ENCODE measurements at regions not wholly inside any gene's neighbourhood (a gene's known extent, or its start where the extent isn't known, plus 50 kb on each side); places are given as distances from the start of the nearest gene placed in this dataset.

DNA sequence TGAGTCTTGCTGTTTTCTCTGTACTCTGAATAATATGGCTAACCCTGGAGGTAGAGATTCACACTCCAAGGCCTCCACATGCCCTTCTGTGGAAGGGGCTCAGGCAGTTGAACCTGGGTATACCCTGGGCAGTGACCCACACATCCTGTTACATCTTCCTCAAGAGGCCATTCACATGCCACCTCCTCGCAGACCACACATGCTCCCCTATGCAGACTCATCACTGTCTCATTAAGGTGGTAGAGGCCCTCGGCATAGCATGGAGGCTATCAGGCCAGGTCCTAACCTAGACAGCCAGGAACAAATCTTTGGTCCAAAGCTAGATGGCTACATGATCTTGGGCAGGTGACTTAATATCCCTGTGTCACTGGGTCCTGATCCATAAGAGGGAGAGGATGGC is 363.9 kb upstream of the ZNF507 start:
- DNase-seq (ENCODE audit: extremely low read depth, insufficient read length): no peak
- TF ChIP-seq, protein P1, sequence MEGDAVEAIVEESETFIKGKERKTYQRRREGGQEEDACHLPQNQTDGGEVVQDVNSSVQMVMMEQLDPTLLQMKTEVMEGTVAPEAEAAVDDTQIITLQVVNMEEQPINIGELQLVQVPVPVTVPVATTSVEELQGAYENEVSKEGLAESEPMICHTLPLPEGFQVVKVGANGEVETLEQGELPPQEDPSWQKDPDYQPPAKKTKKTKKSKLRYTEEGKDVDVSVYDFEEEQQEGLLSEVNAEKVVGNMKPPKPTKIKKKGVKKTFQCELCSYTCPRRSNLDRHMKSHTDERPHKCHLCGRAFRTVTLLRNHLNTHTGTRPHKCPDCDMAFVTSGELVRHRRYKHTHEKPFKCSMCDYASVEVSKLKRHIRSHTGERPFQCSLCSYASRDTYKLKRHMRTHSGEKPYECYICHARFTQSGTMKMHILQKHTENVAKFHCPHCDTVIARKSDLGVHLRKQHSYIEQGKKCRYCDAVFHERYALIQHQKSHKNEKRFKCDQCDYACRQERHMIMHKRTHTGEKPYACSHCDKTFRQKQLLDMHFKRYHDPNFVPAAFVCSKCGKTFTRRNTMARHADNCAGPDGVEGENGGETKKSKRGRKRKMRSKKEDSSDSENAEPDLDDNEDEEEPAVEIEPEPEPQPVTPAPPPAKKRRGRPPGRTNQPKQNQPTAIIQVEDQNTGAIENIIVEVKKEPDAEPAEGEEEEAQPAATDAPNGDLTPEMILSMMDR (IDR thresholded peaks at IDR 0.05; ENCODE audit: insufficient read depth, low read length, poor library complexity, severe bottlenecking): no peak
- no peak overlapping the region for H3K4me3 ChIP-seq (replicated peaks; ENCODE audit: low read depth, low read length)
- H3K36me3 ChIP-seq (ENCODE audit: control insufficient read depth, insufficient read depth, low read length): no peaks in the 10 kb centered on the region
- H3K27me3 ChIP-seq (replicated peaks; ENCODE audit: control insufficient read depth, insufficient read depth, low read length): no peaks in the 10 kb centered on the region

DNA sequence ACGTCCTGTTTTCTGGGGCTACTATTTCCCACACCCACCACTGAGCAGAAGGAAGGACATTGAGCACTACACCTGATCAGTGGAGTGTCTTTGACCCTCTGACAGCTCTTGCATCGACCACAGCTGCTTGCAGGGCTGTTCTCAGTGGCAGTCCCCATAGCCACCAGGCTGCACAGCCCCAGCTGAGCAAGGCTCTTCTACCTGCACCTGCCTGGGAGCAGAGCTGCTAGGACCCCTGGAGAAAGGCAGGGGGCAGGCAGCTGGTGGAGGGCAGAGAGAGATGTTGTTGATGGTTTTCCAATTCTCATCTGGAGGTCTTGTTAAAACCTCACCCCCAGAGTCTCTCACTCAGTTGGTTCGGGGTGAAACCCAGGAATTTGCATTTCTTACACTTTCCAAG is 361.8 kb upstream of the ZNF507 start:
- Histone ChIP-seq H3K36me3 (ENCODE audit: control insufficient read depth, insufficient read depth, low read length) (no peaks in the 10 kb centered on the region), H3K4me3 (replicated peaks; ENCODE audit: low read depth, low read length) (no peak overlapping the region), H3K27me3 (replicated peaks; ENCODE audit: control insufficient read depth, insufficient read depth, low read length) (no peaks in the 10 kb centered on the region)
- DNase-seq (ENCODE audit: extremely low read depth, insufficient read length): no peak
- TF ChIP-seq, protein P1 (IDR thresholded peaks at IDR 0.05; ENCODE audit: insufficient read depth, low read length, poor library complexity, severe bottlenecking): no peak

DNA sequence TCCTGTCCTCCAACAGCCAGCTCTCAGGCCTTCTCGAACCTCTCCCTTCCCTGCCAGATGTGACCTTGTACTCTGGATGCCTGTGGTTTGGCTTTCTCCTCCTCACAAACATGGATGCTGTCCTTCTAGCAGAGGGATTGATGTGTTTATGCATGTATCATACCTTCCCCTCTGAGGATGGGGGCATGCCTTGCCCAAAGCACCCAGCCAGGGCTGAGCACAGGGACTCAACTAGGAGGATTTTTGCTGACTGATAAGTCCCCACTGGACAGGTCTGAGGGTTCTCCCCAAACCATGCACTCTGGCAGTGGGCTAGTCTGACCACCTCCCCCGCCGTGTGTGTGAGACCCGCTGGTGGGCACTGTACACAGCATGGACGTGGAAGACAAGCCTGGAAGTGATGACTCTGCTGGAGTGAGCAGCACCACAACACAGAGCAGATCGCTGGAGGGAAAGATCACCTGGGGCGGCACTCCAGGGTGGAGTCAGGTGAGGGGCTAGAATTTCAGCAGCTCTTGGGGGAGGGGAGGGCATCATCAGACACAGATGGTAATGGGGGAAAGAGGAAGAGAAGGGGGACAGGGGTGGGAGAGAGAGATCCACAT is 360.3 kb upstream of the ZNF507 start:
- Histone ChIP-seq H3K4me3 (replicated peaks; ENCODE audit: low read depth, low read length) (no peak overlapping the region), H3K27me3 (replicated peaks; ENCODE audit: control insufficient read depth, insufficient read depth, low read length) (no peaks in the 10 kb centered on the region), H3K36me3 (ENCODE audit: control insufficient read depth, insufficient read depth, low read length) (no peaks in the 10 kb centered on the region)
- DNase-seq (ENCODE audit: extremely low read depth, insufficient read length): no peak
- TF ChIP-seq, protein P1 (IDR thresholded peaks at IDR 0.05; ENCODE audit: insufficient read depth, low read length, poor library complexity, severe bottlenecking): no peak

DNA sequence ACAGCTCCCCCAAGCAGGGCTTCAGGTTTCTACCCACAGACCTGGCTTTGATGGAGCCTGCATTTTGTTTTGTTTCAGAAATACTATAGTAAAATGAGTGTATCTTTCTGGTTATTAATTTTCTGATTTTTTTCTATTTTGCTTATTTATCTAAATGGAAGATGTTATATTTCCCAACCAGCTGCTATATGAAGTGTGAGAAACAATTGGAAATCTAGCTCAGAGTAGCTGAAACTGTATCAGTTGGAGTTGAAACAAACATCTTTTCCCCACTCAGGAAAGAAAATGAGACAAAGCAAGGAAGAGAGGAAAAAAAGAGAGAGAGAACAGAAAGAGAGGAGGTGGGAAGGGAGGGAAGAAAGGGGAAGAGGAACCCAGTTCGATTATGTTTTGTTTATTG is 358.5 kb upstream of the ZNF507 start:
- Histone ChIP-seq H3K27me3 (replicated peaks; ENCODE audit: control insufficient read depth, insufficient read depth, low read length) (no peaks in the 10 kb centered on the region), H3K36me3 (ENCODE audit: control insufficient read depth, insufficient read depth, low read length) (no peaks in the 10 kb centered on the region), H3K4me3 (replicated peaks; ENCODE audit: low read depth, low read length) (no peak overlapping the region)
- no peak for DNase-seq (ENCODE audit: extremely low read depth, insufficient read length)
- TF ChIP-seq, protein P1 (IDR thresholded peaks at IDR 0.05; ENCODE audit: insufficient read depth, low read length, poor library complexity, severe bottlenecking): no peak

DNA sequence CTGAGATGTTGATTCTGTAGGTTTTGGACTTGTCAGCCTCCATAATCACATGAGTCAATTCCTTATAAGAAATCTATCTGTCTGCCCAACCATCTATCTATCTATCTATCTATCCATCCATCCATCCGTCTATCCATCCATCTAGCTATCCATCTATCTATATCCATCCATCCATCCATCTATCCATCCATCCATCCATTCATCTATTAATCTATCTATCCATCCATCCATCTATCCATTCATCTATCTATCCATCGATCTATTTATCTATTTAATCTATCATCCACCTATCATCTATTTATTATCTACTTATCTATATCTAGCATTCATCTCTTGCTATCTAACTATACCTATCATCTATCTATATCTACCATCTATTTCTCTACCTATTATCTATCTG is 357.2 kb upstream of the ZNF507 start:
- TF ChIP-seq, protein P1 (IDR thresholded peaks at IDR 0.05; ENCODE audit: insufficient read depth, low read length, poor library complexity, severe bottlenecking): no peak
- no peaks in the 10 kb centered on the region for H3K27me3 ChIP-seq (replicated peaks; ENCODE audit: control insufficient read depth, insufficient read depth, low read length)
- no peak for DNase-seq (ENCODE audit: extremely low read depth, insufficient read length)
- H3K36me3 ChIP-seq (ENCODE audit: control insufficient read depth, insufficient read depth, low read length): no peaks in the 10 kb centered on the region
- H3K4me3 ChIP-seq (replicated peaks; ENCODE audit: low read depth, low read length): no peak overlapping the region
